ENCODE measurements at regions not wholly inside any gene's neighbourhood (a gene's known extent, or its start where the extent isn't known, plus 50 kb on each side); places are given as distances from the start of the nearest gene placed in this dataset.

DNA sequence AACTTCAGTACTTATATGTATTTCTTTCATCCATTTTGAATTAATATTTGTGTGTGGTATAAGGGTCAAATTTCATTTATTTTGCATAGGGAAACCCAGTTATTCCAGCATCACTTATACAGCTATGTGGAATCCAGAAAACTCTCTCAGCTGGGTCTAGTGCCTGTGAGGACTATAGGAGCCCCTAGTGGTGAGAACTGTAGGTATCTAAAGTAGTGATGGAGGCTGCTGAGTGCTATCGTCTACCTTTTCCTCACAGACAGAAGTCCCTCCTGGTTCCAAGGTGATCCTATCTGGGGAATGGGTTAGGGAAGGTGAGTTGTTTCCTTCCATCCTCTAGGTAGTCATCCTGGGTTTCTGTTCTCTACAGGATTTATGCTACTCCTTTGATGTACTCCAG is 352.0 kb upstream of the C1orf87 start:
- no peak for TF ChIP-seq POLR2A (IDR thresholded peaks at IDR 0.05)
- no peak for TF ChIP-seq CTCF (IDR thresholded peaks at IDR 0.05)
- TF ChIP-seq EP300 (IDR thresholded peaks at IDR 0.05) = no peak
- H3K4me1 ChIP-seq = peaks cover 0 to 14% (median 0%) of the 10 kb centered on the region in 4 donors
- 67 to 79% methylated on average over 1 of the region's 1 CpG for WGBS, 2 donors

GRCh38 chr1:60423146-60423780 is 349.7 kb upstream of the C1orf87 start:
- Histone ChIP-seq H3K9me3 (peaks cover 0 to 14% (median 0%) of the 10 kb centered on the region in 4 donors), H3K27ac (peak overlapping the region in 1 of 4 donors; percentile 23), H3K36me3 (no peaks in the 10 kb centered on the region), H3K4me1 (peaks cover 0 to 14% (median 0%) of the 10 kb centered on the region in 4 donors), H3K27me3 (no peaks in the 10 kb centered on the region), H3K4me3 (no peak overlapping the region)
- DNase-seq (ENCODE audit: low spot score in 2 of 2) = no peak
- TF ChIP-seq POLR2A (IDR thresholded peaks at IDR 0.05) (no peak), CTCF (IDR thresholded peaks at IDR 0.05) (no peak), EP300 (IDR thresholded peaks at IDR 0.05) (no peak)
- 46 to 51% methylated on average over 5 of the region's 5 CpGs for WGBS, 2 donors

More for the DNA sequence above, 352.0 kb upstream of the C1orf87 start:
- Histone ChIP-seq H3K4me3 (no peak overlapping the region), H3K36me3 (no peaks in the 10 kb centered on the region), H3K9me3 (peaks cover 0 to 14% (median 0%) of the 10 kb centered on the region in 4 donors), H3K27me3 (no peaks in the 10 kb centered on the region), H3K27ac (peak overlapping the region in 1 of 4 donors; percentile 85)
- no peak for DNase-seq (ENCODE audit: low spot score in 2 of 2)

DNA sequence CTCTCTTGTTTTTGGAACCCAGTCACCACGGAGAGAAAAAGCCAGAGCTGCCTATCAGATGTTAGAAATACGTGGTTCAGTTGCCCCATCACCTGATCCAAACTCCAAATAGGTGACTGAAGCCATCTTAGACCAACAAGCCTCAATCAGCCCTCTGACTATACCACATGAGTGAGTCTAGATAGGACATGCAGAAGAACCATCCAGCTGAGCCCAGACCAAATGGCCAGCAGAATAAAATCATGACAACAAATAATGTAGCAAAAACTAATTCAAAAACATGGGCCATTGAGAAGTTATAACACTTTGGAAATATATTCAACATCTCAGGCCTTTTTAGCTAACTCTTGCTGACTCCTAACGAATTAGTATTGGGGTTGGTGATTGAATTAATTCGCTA is 348.4 kb upstream of the C1orf87 start:
- 89 to 92% methylated on average over 4 of the region's 4 CpGs for WGBS, 2 donors

DNA sequence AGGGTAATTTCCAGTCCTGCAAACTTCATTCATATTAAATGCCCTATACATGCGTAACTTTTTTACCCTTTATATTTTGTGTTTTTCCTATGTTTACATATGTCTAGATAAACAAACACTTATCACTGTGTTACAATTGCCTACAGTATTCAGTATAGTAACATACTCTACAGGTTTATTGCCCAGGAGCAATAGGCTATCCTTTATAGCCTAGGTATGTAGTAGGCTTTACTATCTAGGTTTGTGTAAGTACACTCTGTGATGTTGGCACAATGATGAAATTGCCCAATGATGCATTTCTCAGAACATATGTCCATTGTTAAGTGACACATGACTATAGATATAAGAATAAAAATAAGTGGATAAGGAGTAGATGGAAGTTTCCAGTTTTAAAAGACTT is 345.5 kb upstream of the C1orf87 start:
- 96 to 100% methylated on average over 1 of the region's 1 CpG for WGBS, 2 donors
- H3K9me3 ChIP-seq = peaks cover 0 to 10% (median 0%) of the 10 kb centered on the region in 4 donors
- DNase-seq (ENCODE audit: low spot score in 2 of 2) = no peak

More for the DNA sequence above, 348.4 kb upstream of the C1orf87 start:
- no peak for DNase-seq (ENCODE audit: low spot score in 2 of 2)
- H3K4me3 ChIP-seq = no peak overlapping the region
- H3K36me3 ChIP-seq = no peaks in the 10 kb centered on the region
- H3K27me3 ChIP-seq = no peaks in the 10 kb centered on the region
- no peak for TF ChIP-seq CTCF (IDR thresholded peaks at IDR 0.05)
- H3K27ac ChIP-seq = no peak overlapping the region
- H3K9me3 ChIP-seq = peaks cover 0 to 14% (median 0%) of the 10 kb centered on the region in 4 donors
- peaks cover 0 to 2% (median 0%) of the 10 kb centered on the region in 4 donors for H3K4me1 ChIP-seq

More for the DNA sequence above, 345.5 kb upstream of the C1orf87 start:
- Histone ChIP-seq H3K36me3 (no peaks in the 10 kb centered on the region), H3K27me3 (no peaks in the 10 kb centered on the region), H3K27ac (no peak overlapping the region), H3K4me3 (no peak overlapping the region), H3K4me1 (no peaks in the 10 kb centered on the region)
- TF ChIP-seq POLR2A (IDR thresholded peaks at IDR 0.05) (no peak), CTCF (IDR thresholded peaks at IDR 0.05) (no peak), EP300 (IDR thresholded peaks at IDR 0.05) (no peak)

Data from tibial nerve (tissue), 4 donors.